Panc1 (cell line): ENCODE measurements at regions not wholly inside any gene's neighbourhood (a gene's known extent, or its start where the extent isn't known, plus 50 kb on each side); places are given as distances from the start of the nearest gene placed in this dataset.

Experiments used
- ATAC-seq: fragments of 200-7000 bp; cut with Tn5 transposase; 2 replicates; pipeline ENCODE4 v1.9.1; 2020; ENCODE audit warnings: mild to moderate bottlenecking, moderate library complexity
- BruUV-seq: library from RNA; stranded (reverse); fragments of 400-500 nt; replicated peaks from 2 replicates; lab custom pipeline; 2021; lab: Mats Ljungman, UMichigan
- CTCF ChIA-PET: fragments of 300-600 bp; sonication (Branson Sonifier 250); formaldehyde crosslinking; loops from one replicate; lab custom pipeline; 2022; ENCODE audit warnings: antibody characterized with exemption; lab: Charles Lee
- POLR2A ChIA-PET: fragments of 300-600 bp; sonication (Branson Sonifier 250); formaldehyde crosslinking; loops from one replicate; lab custom pipeline; 2022; ENCODE audit warnings: antibody characterized with exemption; lab: Charles Lee
- DNase-seq: peaks from one replicate; pipeline ENCODE4 v3.0.0-alpha.2; 2010; ENCODE audit warnings: low read depth, low spot score
- H3K27ac ChIP-seq: 2 replicates; pipeline ENCODE4 v1.5.1; 2011; ENCODE audit warnings: mild to moderate bottlenecking, low read length, inconsistent platforms
- H3K27me3 ChIP-seq: fragments of 200-500 bp; sonication (Bioruptor generic); 2 replicates; pipeline ENCODE4 v1.6.0; 2014; ENCODE audit warnings: low read length, inconsistent platforms; ENCODE audit not compliant: control insufficient read depth, insufficient read depth
- H3K36me3 ChIP-seq: fragments of 200-500 bp; sonication (Bioruptor generic); 2 replicates; pipeline ENCODE4 v1.5.1; 2014; ENCODE audit warnings: inconsistent platforms, mild to moderate bottlenecking, low read length, moderate library complexity; ENCODE audit not compliant: control insufficient read depth, insufficient read depth
- H3K4me1 ChIP-seq: 2 replicates; pipeline ENCODE4 v1.5.1; 2011; ENCODE audit warnings: inconsistent platforms, mild to moderate bottlenecking, low read length, moderate library complexity; ENCODE audit not compliant: control insufficient read depth, insufficient read depth
- H3K4me3 ChIP-seq, 2 experiments: 2 replicates each; pipeline ENCODE4 v1.5.1; 2011 to 2012; ENCODE audit warnings: low read depth in 2 of 2, low read length in 2 of 2, mild to moderate bottlenecking in 2 of 2, inconsistent platforms in 1 of 2, moderate library complexity in 1 of 2
- H3K9me3 ChIP-seq: fragments of 200-500 bp; sonication (Bioruptor generic); 2 replicates; pipeline ENCODE4 v1.5.1; 2014; ENCODE audit warnings: low read depth, mild to moderate bottlenecking, inconsistent platforms, low read length, moderate library complexity; ENCODE audit not compliant: control insufficient read depth, insufficient read depth
- POLR2AphosphoS5 ChIP-seq: IDR thresholded peaks from 2 replicates; pipeline ENCODE4 v1.6.1; 2012; ENCODE audit warnings: mild to moderate bottlenecking, low read depth, low read length, moderate library complexity
- SIN3A ChIP-seq: IDR thresholded peaks from 2 replicates; pipeline ENCODE4 v1.6.1; 2012; ENCODE audit warnings: low read depth, mild to moderate bottlenecking, low read length, moderate library complexity, borderline replicate concordance; ENCODE audit not compliant: insufficient read depth
- TCF7L2 ChIP-seq: IDR thresholded peaks from 2 replicates; pipeline ENCODE4 v1.6.1; 2011; ENCODE audit warnings: mild to moderate bottlenecking, low read depth, low read length, inconsistent platforms
- in situ Hi-C: cut with HindIII; loops from 2 replicates; pipeline ENCODE4 v1.10.0; 2016; ENCODE audit warnings: low sequenced_read_pairs, low pct_unique_long_range_greater_than_20kb
- intact Hi-C: fragments of 100-400 bp; cut with micrococcal nuclease; formaldehyde crosslinking; loops from one replicate; pipeline ENCODE4 v1.10.0; 2022; ENCODE audit not compliant: unreplicated experiment
- TF ChIP-seq, protein P1 (sequence below): fragments of 450-650 bp; IDR thresholded peaks from 2 replicates; pipeline ENCODE4 v1.5.1; 2017; ENCODE audit warnings: mild to moderate bottlenecking
- TF ChIP-seq, protein P2 (sequence below), 2 experiments: IDR thresholded peaks; 2 replicates each; pipeline ENCODE4 v1.6.1; 2011 to 2012; ENCODE audit warnings: low read depth in 2 of 2, control low read depth in 1 of 2, low read length in 1 of 2, mild to moderate bottlenecking in 1 of 2, moderate library complexity in 1 of 2; ENCODE audit not compliant: insufficient read depth in 1 of 2

DNA sequence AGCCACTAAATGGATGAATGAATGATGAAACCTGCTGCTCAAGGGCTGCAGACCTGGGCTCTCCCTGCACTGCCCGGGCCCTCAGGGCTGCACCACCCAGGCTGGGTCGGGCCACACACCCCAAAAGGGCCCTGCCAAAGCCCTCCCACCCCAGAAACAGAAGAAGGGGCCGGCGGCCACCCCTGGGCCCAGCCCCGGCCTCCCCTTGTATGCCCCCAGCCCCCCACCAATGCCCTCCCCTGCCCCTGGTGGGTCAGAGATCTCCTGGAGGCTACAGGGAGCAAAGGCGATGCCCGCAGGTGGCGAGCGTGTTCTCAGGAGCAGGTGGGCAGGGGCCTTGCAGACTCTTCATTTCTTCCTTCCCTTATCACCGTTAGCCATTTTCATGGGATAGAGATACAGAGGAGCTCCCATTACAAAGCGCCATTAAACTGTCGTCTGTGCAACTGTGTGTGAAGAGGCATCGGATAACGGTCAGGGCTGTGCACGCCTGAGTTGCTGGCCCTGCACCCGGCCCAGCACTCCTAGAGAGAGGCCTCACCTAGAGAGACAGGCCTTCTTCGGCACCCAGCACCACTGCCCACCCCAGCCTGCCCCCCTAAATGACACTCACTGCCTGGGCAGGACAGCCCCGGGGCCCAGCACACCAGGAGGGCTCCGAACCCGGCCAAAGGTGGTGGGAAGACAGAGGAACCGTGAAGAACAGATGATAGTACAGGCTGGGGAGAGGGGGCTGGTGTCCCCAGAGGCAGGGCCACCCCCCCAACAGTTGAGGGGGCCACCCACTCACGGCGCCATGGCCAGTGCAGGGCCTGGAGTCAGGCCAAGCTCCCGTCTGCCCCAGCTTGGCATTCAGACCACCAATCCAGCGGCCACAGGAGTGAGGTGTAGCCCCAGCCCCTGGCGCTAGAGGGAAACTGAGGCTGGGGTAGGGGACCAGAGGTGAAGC is 133.7 kb downstream of the FAM53A start:
- Histone ChIP-seq H3K27ac (no peak overlapping the region), H3K27me3 (no peaks in the 10 kb centered on the region), H3K4me1 (peaks cover 4% of the 10 kb centered on the region; the same call in 1 of the 2 replicates), H3K9me3 (no peaks in the 10 kb centered on the region), H3K4me3 (no peak overlapping the region), H3K36me3 (no peaks in the 10 kb centered on the region)
- intact Hi-C loops (no loop called here), in situ Hi-C loops (no loop called here)
- no TSS peak for BruUV-seq
- ATAC-seq: peak; percentile 46; the same call in 1 of the 2 replicates
- no peak for DNase-seq
- TF ChIP-seq POLR2AphosphoS5: no peak
- TF ChIP-seq, protein P1, sequence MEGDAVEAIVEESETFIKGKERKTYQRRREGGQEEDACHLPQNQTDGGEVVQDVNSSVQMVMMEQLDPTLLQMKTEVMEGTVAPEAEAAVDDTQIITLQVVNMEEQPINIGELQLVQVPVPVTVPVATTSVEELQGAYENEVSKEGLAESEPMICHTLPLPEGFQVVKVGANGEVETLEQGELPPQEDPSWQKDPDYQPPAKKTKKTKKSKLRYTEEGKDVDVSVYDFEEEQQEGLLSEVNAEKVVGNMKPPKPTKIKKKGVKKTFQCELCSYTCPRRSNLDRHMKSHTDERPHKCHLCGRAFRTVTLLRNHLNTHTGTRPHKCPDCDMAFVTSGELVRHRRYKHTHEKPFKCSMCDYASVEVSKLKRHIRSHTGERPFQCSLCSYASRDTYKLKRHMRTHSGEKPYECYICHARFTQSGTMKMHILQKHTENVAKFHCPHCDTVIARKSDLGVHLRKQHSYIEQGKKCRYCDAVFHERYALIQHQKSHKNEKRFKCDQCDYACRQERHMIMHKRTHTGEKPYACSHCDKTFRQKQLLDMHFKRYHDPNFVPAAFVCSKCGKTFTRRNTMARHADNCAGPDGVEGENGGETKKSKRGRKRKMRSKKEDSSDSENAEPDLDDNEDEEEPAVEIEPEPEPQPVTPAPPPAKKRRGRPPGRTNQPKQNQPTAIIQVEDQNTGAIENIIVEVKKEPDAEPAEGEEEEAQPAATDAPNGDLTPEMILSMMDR: no peak
- TF ChIP-seq SIN3A: no peak
- TF ChIP-seq, protein P2, sequence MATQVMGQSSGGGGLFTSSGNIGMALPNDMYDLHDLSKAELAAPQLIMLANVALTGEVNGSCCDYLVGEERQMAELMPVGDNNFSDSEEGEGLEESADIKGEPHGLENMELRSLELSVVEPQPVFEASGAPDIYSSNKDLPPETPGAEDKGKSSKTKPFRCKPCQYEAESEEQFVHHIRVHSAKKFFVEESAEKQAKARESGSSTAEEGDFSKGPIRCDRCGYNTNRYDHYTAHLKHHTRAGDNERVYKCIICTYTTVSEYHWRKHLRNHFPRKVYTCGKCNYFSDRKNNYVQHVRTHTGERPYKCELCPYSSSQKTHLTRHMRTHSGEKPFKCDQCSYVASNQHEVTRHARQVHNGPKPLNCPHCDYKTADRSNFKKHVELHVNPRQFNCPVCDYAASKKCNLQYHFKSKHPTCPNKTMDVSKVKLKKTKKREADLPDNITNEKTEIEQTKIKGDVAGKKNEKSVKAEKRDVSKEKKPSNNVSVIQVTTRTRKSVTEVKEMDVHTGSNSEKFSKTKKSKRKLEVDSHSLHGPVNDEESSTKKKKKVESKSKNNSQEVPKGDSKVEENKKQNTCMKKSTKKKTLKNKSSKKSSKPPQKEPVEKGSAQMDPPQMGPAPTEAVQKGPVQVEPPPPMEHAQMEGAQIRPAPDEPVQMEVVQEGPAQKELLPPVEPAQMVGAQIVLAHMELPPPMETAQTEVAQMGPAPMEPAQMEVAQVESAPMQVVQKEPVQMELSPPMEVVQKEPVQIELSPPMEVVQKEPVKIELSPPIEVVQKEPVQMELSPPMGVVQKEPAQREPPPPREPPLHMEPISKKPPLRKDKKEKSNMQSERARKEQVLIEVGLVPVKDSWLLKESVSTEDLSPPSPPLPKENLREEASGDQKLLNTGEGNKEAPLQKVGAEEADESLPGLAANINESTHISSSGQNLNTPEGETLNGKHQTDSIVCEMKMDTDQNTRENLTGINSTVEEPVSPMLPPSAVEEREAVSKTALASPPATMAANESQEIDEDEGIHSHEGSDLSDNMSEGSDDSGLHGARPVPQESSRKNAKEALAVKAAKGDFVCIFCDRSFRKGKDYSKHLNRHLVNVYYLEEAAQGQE (IDR thresholded peaks at IDR 0.05; ENCODE audit: insufficient read depth in 1 of 2, low read depth in 2 of 2, low read length in 1 of 2): no peak
- TF ChIP-seq TCF7L2: no peak
- ChIA-PET POLR2A (no interaction called here), CTCF (interaction anchor here (0.7 kb wide), 1 partner anchor 23 kb away, joined by 8 read pairs; no protein-coding TSS in a partner anchor)

DNA sequence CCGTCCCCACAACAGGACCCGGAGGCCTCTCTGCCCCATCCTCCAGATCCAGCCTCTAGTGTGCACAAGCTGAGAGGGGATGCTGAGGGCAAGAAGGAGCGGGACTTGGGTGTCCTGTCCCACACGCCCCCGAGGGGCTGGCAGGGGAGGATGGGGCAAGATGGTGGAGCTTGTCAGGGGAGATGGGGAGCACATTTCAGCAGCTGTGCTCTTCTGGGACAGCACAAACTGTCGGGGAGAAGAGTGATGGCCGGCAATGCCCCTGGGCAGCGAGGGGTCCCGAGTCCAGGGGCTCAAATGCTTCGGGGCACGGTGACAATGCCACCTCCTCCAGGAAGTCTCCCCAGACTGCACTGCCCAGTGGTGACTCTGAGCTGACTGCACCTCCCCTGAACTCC is 134.5 kb downstream of the FAM53A start:
- H3K36me3 ChIP-seq: no peaks in the 10 kb centered on the region
- ChIA-PET POLR2A (no interaction called here), CTCF (no interaction called here)
- no peaks in the 10 kb centered on the region for H3K27me3 ChIP-seq
- H3K27ac ChIP-seq: no peak overlapping the region
- intact Hi-C loops: no loop called here
- TF ChIP-seq, protein P2 (IDR thresholded peaks at IDR 0.05; ENCODE audit: insufficient read depth in 1 of 2, low read depth in 2 of 2, low read length in 1 of 2): no peak
- TF ChIP-seq SIN3A: no peak
- TF ChIP-seq TCF7L2: no peak
- TF ChIP-seq, protein P1: no peak
- TF ChIP-seq POLR2AphosphoS5: no peak
- DNase-seq (no peak), ATAC-seq (no peak)
- no peak overlapping the region for H3K4me3 ChIP-seq
- peaks cover 7% of the 10 kb centered on the region; the same call in 1 of the 2 replicates for H3K4me1 ChIP-seq
- BruUV-seq: no TSS peak
- in situ Hi-C loops: no loop called here
- H3K9me3 ChIP-seq: no peaks in the 10 kb centered on the region
